ENCODE measurements at regions not wholly inside any gene's neighbourhood (a gene's known extent, or its start where the extent isn't known, plus 50 kb on each side); places are given as distances from the start of the nearest gene placed in this dataset.

GRCh38 chr1:73359001-73359400, 839.0 kb downstream of the LRRIQ3 start:
- Histone ChIP-seq H3K4me3 (no peak overlapping the region), H3K27me3 (no peaks in the 10 kb centered on the region), H3K4me1 (no peaks in the 10 kb centered on the region), H3K9me3 (no peaks in the 10 kb centered on the region), H3K36me3 (no peaks in the 10 kb centered on the region), H3K27ac (no peak overlapping the region)
- ATAC-seq (no peak), DNase-seq (no peak)
- intact Hi-C loops (cut with DNase I): no loop called here
- TF ChIP-seq, protein P1, sequence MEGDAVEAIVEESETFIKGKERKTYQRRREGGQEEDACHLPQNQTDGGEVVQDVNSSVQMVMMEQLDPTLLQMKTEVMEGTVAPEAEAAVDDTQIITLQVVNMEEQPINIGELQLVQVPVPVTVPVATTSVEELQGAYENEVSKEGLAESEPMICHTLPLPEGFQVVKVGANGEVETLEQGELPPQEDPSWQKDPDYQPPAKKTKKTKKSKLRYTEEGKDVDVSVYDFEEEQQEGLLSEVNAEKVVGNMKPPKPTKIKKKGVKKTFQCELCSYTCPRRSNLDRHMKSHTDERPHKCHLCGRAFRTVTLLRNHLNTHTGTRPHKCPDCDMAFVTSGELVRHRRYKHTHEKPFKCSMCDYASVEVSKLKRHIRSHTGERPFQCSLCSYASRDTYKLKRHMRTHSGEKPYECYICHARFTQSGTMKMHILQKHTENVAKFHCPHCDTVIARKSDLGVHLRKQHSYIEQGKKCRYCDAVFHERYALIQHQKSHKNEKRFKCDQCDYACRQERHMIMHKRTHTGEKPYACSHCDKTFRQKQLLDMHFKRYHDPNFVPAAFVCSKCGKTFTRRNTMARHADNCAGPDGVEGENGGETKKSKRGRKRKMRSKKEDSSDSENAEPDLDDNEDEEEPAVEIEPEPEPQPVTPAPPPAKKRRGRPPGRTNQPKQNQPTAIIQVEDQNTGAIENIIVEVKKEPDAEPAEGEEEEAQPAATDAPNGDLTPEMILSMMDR (IDR thresholded peaks at IDR 0.05): no peak

DNA sequence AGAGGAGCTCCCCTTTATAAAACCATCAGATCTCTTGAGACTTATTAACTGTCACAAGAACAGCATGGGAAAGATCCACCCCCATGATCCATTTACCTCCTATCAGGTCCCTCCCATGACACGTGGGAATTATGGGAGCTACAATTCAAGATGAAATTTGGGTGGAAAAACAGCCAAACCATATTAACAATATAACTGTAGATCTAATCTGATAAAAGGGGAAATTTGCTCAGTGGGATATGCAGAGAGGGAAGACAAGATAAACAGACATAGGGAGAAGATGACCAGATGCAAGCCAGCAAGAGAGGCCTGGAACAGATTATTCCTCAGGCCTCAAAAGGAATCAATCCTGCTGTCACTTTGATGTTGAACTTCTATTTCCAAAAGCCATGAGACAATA, 841.5 kb downstream of the LRRIQ3 start:
- no peak overlapping the region for H3K4me3 ChIP-seq
- no peaks in the 10 kb centered on the region for H3K36me3 ChIP-seq
- TF ChIP-seq, protein P1 (IDR thresholded peaks at IDR 0.05): no peak
- no peaks in the 10 kb centered on the region for H3K4me1 ChIP-seq
- ATAC-seq (no peak), DNase-seq (no peak)
- H3K27me3 ChIP-seq: no peaks in the 10 kb centered on the region
- H3K27ac ChIP-seq: no peak overlapping the region
- intact Hi-C loops (cut with DNase I): no loop called here
- no peaks in the 10 kb centered on the region for H3K9me3 ChIP-seq

- Histone ChIP-seq H3K4me3 (no peak overlapping the region), H3K27me3 (no peaks in the 10 kb centered on the region), H3K4me1 (no peaks in the 10 kb centered on the region), H3K9me3 (no peaks in the 10 kb centered on the region), H3K27ac (no peak overlapping the region), H3K36me3 (no peaks in the 10 kb centered on the region)
- TF ChIP-seq, protein P1 (IDR thresholded peaks at IDR 0.05): no peak
- DNase-seq (no peak), ATAC-seq (no peak)
- intact Hi-C loops (cut with DNase I): no loop called here
These were observed 854.0 kb downstream of the LRRIQ3 start for GRCh38 chr1:73343947-73344346.

DNA sequence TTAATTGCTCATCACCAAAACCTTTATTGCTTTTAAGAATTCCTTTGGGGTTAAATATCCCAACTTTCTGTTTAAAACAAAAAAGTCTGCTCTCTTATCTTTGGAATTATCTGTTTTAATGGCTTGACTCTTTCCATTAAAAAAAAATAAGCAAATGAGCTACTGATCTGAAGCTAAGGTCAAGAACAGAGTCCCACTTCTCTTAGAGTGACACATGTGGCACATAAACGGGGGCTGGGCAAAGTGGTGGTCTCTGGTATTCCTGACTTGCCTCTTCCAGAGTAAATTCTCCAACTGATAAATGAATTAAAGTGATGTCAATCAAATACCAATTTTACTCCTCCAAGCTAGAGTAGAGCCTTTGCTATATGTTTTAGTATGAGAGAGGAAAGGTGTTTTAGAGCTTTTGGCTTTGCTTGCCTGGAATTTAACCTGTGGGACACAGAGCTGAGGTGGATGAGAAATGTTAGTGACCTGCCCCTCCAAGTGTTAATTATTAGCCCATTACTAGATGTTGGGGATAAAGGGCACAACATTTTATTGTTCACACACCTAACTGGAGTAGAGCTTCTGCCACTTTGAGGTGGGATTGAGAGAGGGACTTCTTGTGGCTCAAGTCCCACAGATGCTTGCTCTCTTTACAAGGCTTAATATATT, 864.0 kb downstream of the LRRIQ3 start:
- Histone ChIP-seq H3K4me1 (no peaks in the 10 kb centered on the region), H3K4me3 (no peak overlapping the region), H3K36me3 (no peaks in the 10 kb centered on the region), H3K9me3 (peaks cover 5% of the 10 kb centered on the region), H3K27ac (no peak overlapping the region), H3K27me3 (no peaks in the 10 kb centered on the region)
- intact Hi-C loops (cut with DNase I): no loop called here
- TF ChIP-seq, protein P1 (IDR thresholded peaks at IDR 0.05): no peak
- no peak for DNase-seq
- no peak for ATAC-seq

DNA sequence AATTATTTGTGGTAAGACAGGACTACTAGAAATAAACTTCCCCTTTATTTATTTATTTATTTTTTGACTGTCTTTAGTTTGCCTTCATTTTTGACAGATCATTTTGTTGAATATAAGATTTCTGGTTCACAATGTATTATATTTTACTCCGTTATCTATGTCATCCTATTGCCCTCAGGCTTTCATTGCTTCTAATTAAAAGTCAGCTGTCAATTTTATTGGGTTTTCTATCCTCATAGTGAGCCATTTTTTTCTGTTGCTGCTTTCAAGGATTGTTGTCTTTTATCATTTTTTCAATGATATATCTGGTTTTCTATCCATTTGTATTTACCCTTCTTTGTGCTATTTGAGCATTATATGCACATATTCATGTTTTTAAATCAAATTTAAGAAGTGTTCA, 866.2 kb downstream of the LRRIQ3 start:
- intact Hi-C loops (cut with DNase I): no loop called here
- ATAC-seq: no peak
- TF ChIP-seq, protein P1 (IDR thresholded peaks at IDR 0.05): no peak

DNA sequence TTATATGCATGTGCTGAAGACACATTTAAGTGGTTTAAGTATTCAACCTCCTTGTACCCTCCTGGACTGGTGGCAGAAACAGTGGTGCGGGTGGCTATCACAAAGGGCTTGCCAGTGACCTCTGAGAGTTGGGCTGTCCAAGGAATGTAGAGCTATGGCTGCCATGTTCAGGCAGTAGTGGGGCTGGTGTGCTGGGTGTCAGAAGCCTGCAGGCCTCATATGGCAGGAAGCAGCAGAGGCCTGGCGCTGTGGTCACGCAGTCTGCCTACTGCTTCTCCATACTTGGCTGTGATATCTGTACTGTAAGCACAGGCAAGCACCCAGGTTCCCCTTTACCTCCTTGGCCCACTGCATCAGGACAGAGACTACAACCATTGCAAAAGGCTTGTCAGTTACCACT, 870.0 kb downstream of the LRRIQ3 start:
- Histone ChIP-seq H3K9me3 (peaks cover 5% of the 10 kb centered on the region), H3K36me3 (no peaks in the 10 kb centered on the region), H3K27ac (no peak overlapping the region), H3K27me3 (no peaks in the 10 kb centered on the region), H3K4me3 (no peak overlapping the region), H3K4me1 (no peaks in the 10 kb centered on the region)
- peak; percentile 40 for ATAC-seq
- intact Hi-C loops (cut with DNase I): no loop called here
- TF ChIP-seq, protein P1 (IDR thresholded peaks at IDR 0.05): no peak
- DNase-seq: no peak

More for the DNA sequence above, 866.2 kb downstream of the LRRIQ3 start:
- Histone ChIP-seq H3K4me3 (no peak overlapping the region), H3K36me3 (no peaks in the 10 kb centered on the region), H3K9me3 (peaks cover 5% of the 10 kb centered on the region), H3K27ac (no peak overlapping the region), H3K27me3 (no peaks in the 10 kb centered on the region), H3K4me1 (no peaks in the 10 kb centered on the region)
- DNase-seq: no peak
